UCSD-AML1 (cell line): ENCODE measurements at regions not wholly inside any gene's neighbourhood (a gene's known extent, or its start where the extent isn't known, plus 50 kb on each side); places are given as distances from the start of the nearest gene placed in this dataset.
"Not testable (repeated sequence)": the region's sequence is repeated elsewhere in the genome, so short reads cannot be mapped to it uniquely, and the experiment has no call there.

Experiments used
- DNase-seq: peaks from one replicate; lab custom pipeline; 2025; ENCODE audit not compliant: unreplicated experiment; lab: John Stamatoyannopoulos, UW

GRCh38 chr13:79997244-79997643, 343.7 kb downstream of the SPRY2 start:
- no peak for DNase-seq

GRCh38 chr13:79995334-79995733, 345.6 kb downstream of the SPRY2 start:
- no peak for DNase-seq

GRCh38 chr13:79992111-79992510, 348.8 kb downstream of the SPRY2 start:
- no peak for DNase-seq

- DNase-seq = no peak
Measured at GRCh38 chr13:79990048-79990447, 350.9 kb downstream of the SPRY2 start.

- DNase-seq = no peak
Measured at GRCh38 chr13:79989217-79989661, 351.7 kb downstream of the SPRY2 start.

GRCh38 chr13:79988573-79988972, 352.4 kb downstream of the SPRY2 start:
- no peak for DNase-seq

- no peak for DNase-seq
Measured at GRCh38 chr13:79987761-79988160, 353.2 kb downstream of the SPRY2 start.

GRCh38 chr13:79987323-79987722, 353.6 kb downstream of the SPRY2 start:
- no peak for DNase-seq

GRCh38 chr13:79986890-79987289, 354.0 kb downstream of the SPRY2 start:
- no peak for DNase-seq

- DNase-seq = not testable (repeated sequence)
Measured at GRCh38 chr13:79974935-79975650, 365.8 kb downstream of the SPRY2 start.

GRCh38 chr13:79973533-79973963, 367.4 kb downstream of the SPRY2 start:
- no peak for DNase-seq

GRCh38 chr13:79972066-79972569, 368.8 kb downstream of the SPRY2 start:
- DNase-seq = no peak

- DNase-seq = no peak
Measured at GRCh38 chr13:79966493-79966895, 374.4 kb downstream of the SPRY2 start.

GRCh38 chr13:79966059-79966458, 374.9 kb downstream of the SPRY2 start:
- DNase-seq = no peak

GRCh38 chr13:79946556-79946955, 394.4 kb downstream of the SPRY2 start:
- DNase-seq = no peak

- no peak for DNase-seq
Measured at GRCh38 chr13:79943346-79944023, 397.4 kb downstream of the SPRY2 start.

GRCh38 chr13:79941752-79942151, 399.2 kb downstream of the SPRY2 start:
- no peak for DNase-seq

- DNase-seq = no peak
Measured at GRCh38 chr13:79939689-79940088, 401.2 kb downstream of the SPRY2 start.

GRCh38 chr13:79937771-79938216, 403.1 kb downstream of the SPRY2 start:
- no peak for DNase-seq

- DNase-seq = no peak
Measured at GRCh38 chr13:79937311-79937710, 403.6 kb downstream of the SPRY2 start.

GRCh38 chr13:79936368-79937136, 404.4 kb downstream of the SPRY2 start:
- no peak for DNase-seq
